ENCODE measurements at regions not wholly inside any gene's neighbourhood (a gene's known extent, or its start where the extent isn't known, plus 50 kb on each side); places are given as distances from the start of the nearest gene placed in this dataset.

GRCh38 chr12:24201258-24201970, 251.9 kb upstream of the SOX5 start:
- Histone ChIP-seq H3K27ac (ENCODE audit: low read depth, low read length) (0 out of 2 replicates have a peak overlapping the region, but pooled peaks have one; percentile 7), H2AFZ (ENCODE audit: low read length, unreplicated experiment) (peak overlapping the region; percentile 26), H3K79me2 (ENCODE audit: control insufficient read depth, insufficient read depth, low read length, unreplicated experiment) (no peaks in the 10 kb centered on the region), H3K27me3 (ENCODE audit: insufficient read depth, low read length) (no peaks in the 10 kb centered on the region), H3K4me1 (ENCODE audit: control insufficient read depth, insufficient read depth, low read length, unreplicated experiment) (peaks cover 9% of the 10 kb centered on the region), H3K36me3 (ENCODE audit: insufficient read depth, low read length) (no peaks in the 10 kb centered on the region), H3K4me3 (ENCODE audit: low read depth, low read length) (no peak overlapping the region)

GRCh38 chr12:24200010-24200409, 250.5 kb upstream of the SOX5 start:
- H2AFZ ChIP-seq (ENCODE audit: low read length, unreplicated experiment): no peak overlapping the region
- H3K79me2 ChIP-seq (ENCODE audit: control insufficient read depth, insufficient read depth, low read length, unreplicated experiment): no peaks in the 10 kb centered on the region
- H3K27me3 ChIP-seq (ENCODE audit: insufficient read depth, low read length): no peaks in the 10 kb centered on the region
- H3K4me1 ChIP-seq (ENCODE audit: control insufficient read depth, insufficient read depth, low read length, unreplicated experiment): peaks cover 9% of the 10 kb centered on the region
- no peaks in the 10 kb centered on the region for H3K36me3 ChIP-seq (ENCODE audit: insufficient read depth, low read length)
- H3K27ac ChIP-seq (ENCODE audit: low read depth, low read length): no peak overlapping the region
- H3K4me3 ChIP-seq (ENCODE audit: low read depth, low read length): no peak overlapping the region

GRCh38 chr12:24198936-24199671, 249.6 kb upstream of the SOX5 start:
- H3K79me2 ChIP-seq (ENCODE audit: control insufficient read depth, insufficient read depth, low read length, unreplicated experiment): no peaks in the 10 kb centered on the region
- H3K27me3 ChIP-seq (ENCODE audit: insufficient read depth, low read length): no peaks in the 10 kb centered on the region
- H3K27ac ChIP-seq (ENCODE audit: low read depth, low read length): no peak overlapping the region
- H3K4me3 ChIP-seq (ENCODE audit: low read depth, low read length): no peak overlapping the region
- no peaks in the 10 kb centered on the region for H3K36me3 ChIP-seq (ENCODE audit: insufficient read depth, low read length)
- H3K4me1 ChIP-seq (ENCODE audit: control insufficient read depth, insufficient read depth, low read length, unreplicated experiment): peaks cover 9% of the 10 kb centered on the region
- H2AFZ ChIP-seq (ENCODE audit: low read length, unreplicated experiment): no peak overlapping the region

- Histone ChIP-seq H3K27me3 (ENCODE audit: insufficient read depth, low read length) (no peaks in the 10 kb centered on the region), H3K4me1 (ENCODE audit: control insufficient read depth, insufficient read depth, low read length, unreplicated experiment) (peaks cover 9% of the 10 kb centered on the region), H3K36me3 (ENCODE audit: insufficient read depth, low read length) (no peaks in the 10 kb centered on the region), H3K27ac (ENCODE audit: low read depth, low read length) (no peak overlapping the region), H3K4me3 (ENCODE audit: low read depth, low read length) (no peak overlapping the region), H3K79me2 (ENCODE audit: control insufficient read depth, insufficient read depth, low read length, unreplicated experiment) (no peaks in the 10 kb centered on the region), H2AFZ (ENCODE audit: low read length, unreplicated experiment) (no peak overlapping the region)
Measured at GRCh38 chr12:24198070-24198469, 248.6 kb upstream of the SOX5 start.

- Histone ChIP-seq H2AFZ (ENCODE audit: low read length, unreplicated experiment) (no peak overlapping the region), H3K4me3 (ENCODE audit: low read depth, low read length) (no peak overlapping the region), H3K36me3 (ENCODE audit: insufficient read depth, low read length) (no peaks in the 10 kb centered on the region), H3K27me3 (ENCODE audit: insufficient read depth, low read length) (no peaks in the 10 kb centered on the region), H3K27ac (ENCODE audit: low read depth, low read length) (no peak overlapping the region), H3K4me1 (ENCODE audit: control insufficient read depth, insufficient read depth, low read length, unreplicated experiment) (peaks cover 9% of the 10 kb centered on the region), H3K79me2 (ENCODE audit: control insufficient read depth, insufficient read depth, low read length, unreplicated experiment) (no peaks in the 10 kb centered on the region)
Measured at GRCh38 chr12:24197532-24197931, 248.1 kb upstream of the SOX5 start.

GRCh38 chr12:24195063-24195462, 245.6 kb upstream of the SOX5 start:
- Histone ChIP-seq H3K4me3 (ENCODE audit: low read depth, low read length) (no peak overlapping the region), H3K79me2 (ENCODE audit: control insufficient read depth, insufficient read depth, low read length, unreplicated experiment) (no peaks in the 10 kb centered on the region), H3K27me3 (ENCODE audit: insufficient read depth, low read length) (no peaks in the 10 kb centered on the region), H2AFZ (ENCODE audit: low read length, unreplicated experiment) (no peak overlapping the region), H3K27ac (ENCODE audit: low read depth, low read length) (no peak overlapping the region), H3K36me3 (ENCODE audit: insufficient read depth, low read length) (no peaks in the 10 kb centered on the region), H3K4me1 (ENCODE audit: control insufficient read depth, insufficient read depth, low read length, unreplicated experiment) (no peaks in the 10 kb centered on the region)

- Histone ChIP-seq H3K36me3 (ENCODE audit: insufficient read depth, low read length) (no peaks in the 10 kb centered on the region), H3K27ac (ENCODE audit: low read depth, low read length) (no peak overlapping the region), H3K27me3 (ENCODE audit: insufficient read depth, low read length) (no peaks in the 10 kb centered on the region), H3K4me1 (ENCODE audit: control insufficient read depth, insufficient read depth, low read length, unreplicated experiment) (no peaks in the 10 kb centered on the region), H2AFZ (ENCODE audit: low read length, unreplicated experiment) (no peak overlapping the region), H3K79me2 (ENCODE audit: control insufficient read depth, insufficient read depth, low read length, unreplicated experiment) (no peaks in the 10 kb centered on the region), H3K4me3 (ENCODE audit: low read depth, low read length) (no peak overlapping the region)
Measured at GRCh38 chr12:24191117-24191516, 241.6 kb upstream of the SOX5 start.

- no peak overlapping the region for H3K27ac ChIP-seq (ENCODE audit: low read depth, low read length)
- no peak overlapping the region for H2AFZ ChIP-seq (ENCODE audit: low read length, unreplicated experiment)
- H3K4me1 ChIP-seq (ENCODE audit: control insufficient read depth, insufficient read depth, low read length, unreplicated experiment): no peaks in the 10 kb centered on the region
- no peaks in the 10 kb centered on the region for H3K79me2 ChIP-seq (ENCODE audit: control insufficient read depth, insufficient read depth, low read length, unreplicated experiment)
- H3K4me3 ChIP-seq (ENCODE audit: low read depth, low read length): no peak overlapping the region
- H3K27me3 ChIP-seq (ENCODE audit: insufficient read depth, low read length): no peaks in the 10 kb centered on the region
- no peaks in the 10 kb centered on the region for H3K36me3 ChIP-seq (ENCODE audit: insufficient read depth, low read length)
Measured at GRCh38 chr12:24185782-24186181, 236.3 kb upstream of the SOX5 start.

GRCh38 chr12:24177889-24178288, 228.4 kb upstream of the SOX5 start:
- H3K27ac ChIP-seq (ENCODE audit: low read depth, low read length): no peak overlapping the region
- H2AFZ ChIP-seq (ENCODE audit: low read length, unreplicated experiment): no peak overlapping the region
- no peaks in the 10 kb centered on the region for H3K79me2 ChIP-seq (ENCODE audit: control insufficient read depth, insufficient read depth, low read length, unreplicated experiment)
- H3K27me3 ChIP-seq (ENCODE audit: insufficient read depth, low read length): no peaks in the 10 kb centered on the region
- H3K36me3 ChIP-seq (ENCODE audit: insufficient read depth, low read length): no peaks in the 10 kb centered on the region
- H3K4me3 ChIP-seq (ENCODE audit: low read depth, low read length): no peak overlapping the region
- no peaks in the 10 kb centered on the region for H3K4me1 ChIP-seq (ENCODE audit: control insufficient read depth, insufficient read depth, low read length, unreplicated experiment)

- no peaks in the 10 kb centered on the region for H3K4me1 ChIP-seq (ENCODE audit: control insufficient read depth, insufficient read depth, low read length, unreplicated experiment)
- H3K27me3 ChIP-seq (ENCODE audit: insufficient read depth, low read length): no peaks in the 10 kb centered on the region
Measured at GRCh38 chr12:24175929-24176328, 226.5 kb upstream of the SOX5 start.

GRCh38 chr12:24175284-24175683, 225.8 kb upstream of the SOX5 start:
- H3K4me3 ChIP-seq (ENCODE audit: low read depth, low read length): no peak overlapping the region
- no peaks in the 10 kb centered on the region for H3K79me2 ChIP-seq (ENCODE audit: control insufficient read depth, insufficient read depth, low read length, unreplicated experiment)
- no peak overlapping the region for H2AFZ ChIP-seq (ENCODE audit: low read length, unreplicated experiment)
- no peak overlapping the region for H3K27ac ChIP-seq (ENCODE audit: low read depth, low read length)
- H3K36me3 ChIP-seq (ENCODE audit: insufficient read depth, low read length): no peaks in the 10 kb centered on the region
- no peaks in the 10 kb centered on the region for H3K4me1 ChIP-seq (ENCODE audit: control insufficient read depth, insufficient read depth, low read length, unreplicated experiment)
- no peaks in the 10 kb centered on the region for H3K27me3 ChIP-seq (ENCODE audit: insufficient read depth, low read length)

More at GRCh38 chr12:24175929-24176328, 226.5 kb upstream of the SOX5 start:
- no peaks in the 10 kb centered on the region for H3K79me2 ChIP-seq (ENCODE audit: control insufficient read depth, insufficient read depth, low read length, unreplicated experiment)
- no peak overlapping the region for H2AFZ ChIP-seq (ENCODE audit: low read length, unreplicated experiment)
- no peak overlapping the region for H3K4me3 ChIP-seq (ENCODE audit: low read depth, low read length)
- no peak overlapping the region for H3K27ac ChIP-seq (ENCODE audit: low read depth, low read length)
- H3K36me3 ChIP-seq (ENCODE audit: insufficient read depth, low read length): no peaks in the 10 kb centered on the region
